CD4-positive, alpha-beta memory T cell (primary cell): ENCODE measurements at regions not wholly inside any gene's neighbourhood (a gene's known extent, or its start where the extent isn't known, plus 50 kb on each side); places are given as distances from the start of the nearest gene placed in this dataset.

Source experiments
- CTCF ChIA-PET: fragments of 350-600 bp; sonication (Branson Sonifier 250); formaldehyde crosslinking; loops from one replicate; lab custom pipeline; 2021; ENCODE audit warnings: inconsistent platforms; ENCODE audit not compliant: partially characterized antibody; lab: Charles Lee
- POLR2A ChIA-PET: fragments of 350-600 bp; sonication (Branson Sonifier 250); formaldehyde crosslinking; loops from one replicate; lab custom pipeline; 2021; ENCODE audit not compliant: partially characterized antibody; lab: Charles Lee
- DNase-seq, 5 donors: peaks; one replicate each; pipeline versions ENCODE4 v3.0.0 to v3.0.0-alpha.2; 2020 to 2022; ENCODE audit warnings: mixed read lengths in 1 of 5
- H3K27ac ChIP-seq: one replicate; pipeline ENCODE4 v1.7.0; 2013; ENCODE audit warnings: low read depth, low read length
- H3K27me3 ChIP-seq: 2 replicates; pipeline ENCODE4 v1.7.0; 2013; ENCODE audit warnings: mild to moderate bottlenecking, low read length, moderate library complexity; ENCODE audit not compliant: insufficient read depth
- H3K36me3 ChIP-seq: 2 replicates; pipeline ENCODE4 v1.7.0; 2013; ENCODE audit warnings: mild to moderate bottlenecking, low read length, moderate library complexity; ENCODE audit not compliant: insufficient read depth
- H3K4me1 ChIP-seq: 2 replicates; pipeline ENCODE4 v1.7.0; 2013; ENCODE audit warnings: mild to moderate bottlenecking, low read length, moderate library complexity; ENCODE audit not compliant: insufficient read depth
- H3K4me3 ChIP-seq, 2 donors: one replicate each; pipeline ENCODE4 v1.7.0; 2013; ENCODE audit warnings: low read length in 2 of 2, mild to moderate bottlenecking in 1 of 2
- H3K9me3 ChIP-seq, 2 donors: one replicate each; pipeline ENCODE4 v1.7.0; 2013; ENCODE audit warnings: low read length in 2 of 2, control low read depth in 1 of 2; ENCODE audit not compliant: control insufficient read depth in 1 of 2
- H3K27ac Mint-ChIP-seq, 7 donors: one replicate each; pipeline ENCODE4 v1.8.0; 2020 to 2021; ENCODE audit warnings: mixed read lengths in 7 of 7, mild to moderate bottlenecking in 6 of 7, inconsistent platforms in 3 of 7, moderate library complexity in 3 of 7
- H3K27me3 Mint-ChIP-seq, 2 donors: one replicate each; pipeline ENCODE4 v1.8.0; 2020 to 2021; ENCODE audit warnings: mixed read lengths in 2 of 2
- H3K36me3 Mint-ChIP-seq, 2 donors: one replicate each; pipeline ENCODE4 v1.8.0; 2020 to 2021; ENCODE audit warnings: mixed read lengths in 2 of 2, inconsistent platforms in 1 of 2, mild to moderate bottlenecking in 1 of 2
- H3K4me1 Mint-ChIP-seq, 4 donors: one replicate each; pipeline ENCODE4 v1.8.0; 2020 to 2021; ENCODE audit warnings: mixed read lengths in 4 of 4, mild to moderate bottlenecking in 1 of 4
- H3K4me3 Mint-ChIP-seq, 8 donors: one replicate each; pipeline ENCODE4 v1.8.0; 2020 to 2021; ENCODE audit warnings: mixed read lengths in 8 of 8, mild to moderate bottlenecking in 7 of 8, moderate library complexity in 6 of 8, inconsistent platforms in 3 of 8
- H3K9me3 Mint-ChIP-seq, 8 donors: one replicate each; pipeline ENCODE4 v1.8.0; 2020 to 2021; ENCODE audit warnings: mixed read lengths in 8 of 8, mild to moderate bottlenecking in 5 of 8, inconsistent platforms in 3 of 8, moderate library complexity in 1 of 8
- intact Hi-C: fragments of 100-400 bp; cut with micrococcal nuclease; formaldehyde crosslinking; loops from one replicate; pipeline ENCODE4 v1.15.1; 2023

- Histone ChIP-seq H3K9me3 (no peaks in the 10 kb centered on the region), H3K27me3 (no peaks in the 10 kb centered on the region), H3K4me1 (peaks cover 21% of the 10 kb centered on the region), H3K4me3 (no peak overlapping the region), H3K27ac (no peak overlapping the region), H3K36me3 (no peaks in the 10 kb centered on the region)
- DNase-seq: no peak
- CTCF ChIA-PET: interaction anchor here (0.7 to 1.2 kb wide), 2 partner anchors 118 to 168 kb away, joined by 3 to 6 read pairs; no protein-coding TSS in a partner anchor
- H3K4me3 Mint-ChIP-seq: no peak overlapping the region
- intact Hi-C loops: no loop called here
- H3K9me3 Mint-ChIP-seq: no peaks in the 10 kb centered on the region
- no peak overlapping the region for H3K27ac Mint-ChIP-seq
- peaks cover 16 to 31% (median 26%) of the 10 kb centered on the region in 4 donors for H3K4me1 Mint-ChIP-seq
- POLR2A ChIA-PET: interaction anchor here (1.8 kb wide), 1 partner anchor 119 kb away, joined by 4 read pairs; no protein-coding TSS in a partner anchor
- no peaks in the 10 kb centered on the region for H3K27me3 Mint-ChIP-seq
- H3K36me3 Mint-ChIP-seq: no peaks in the 10 kb centered on the region
These were observed 115.3 kb upstream of the CCND2 start for GRCh38 chr12:4158306-4158705.

GRCh38 chr12:4157122-4157521, 116.4 kb upstream of the CCND2 start:
- peaks cover 27 to 43% (median 37%) of the 10 kb centered on the region in 4 donors for H3K4me1 Mint-ChIP-seq
- POLR2A ChIA-PET: no interaction called here
- H3K27ac ChIP-seq: no peak overlapping the region

GRCh38 chr12:4156317-4156716, 117.2 kb upstream of the CCND2 start:
- Mint-ChIP-seq H3K4me1 (peaks cover 31 to 50% (median 44%) of the 10 kb centered on the region in 4 donors), H3K27me3 (no peaks in the 10 kb centered on the region), H3K4me3 (no peak overlapping the region), H3K36me3 (no peaks in the 10 kb centered on the region), H3K27ac (peak overlapping the region in 3 of 7 donors; percentile 42 to 45 (median 43)), H3K9me3 (peaks cover 0 to 2% (median 0%) of the 10 kb centered on the region in 8 donors)
- no peak overlapping the region for H3K27ac ChIP-seq
- no peak for DNase-seq
- POLR2A ChIA-PET: no interaction called here
- no peaks in the 10 kb centered on the region for H3K36me3 ChIP-seq
- H3K9me3 ChIP-seq: no peaks in the 10 kb centered on the region
- H3K4me3 ChIP-seq: no peak overlapping the region
- CTCF ChIA-PET: interaction anchor here (2.6 to 6.1 kb wide), 2 partner anchors 9 to 12 kb away, joined by 11 to 44 read pairs; no protein-coding TSS in a partner anchor
- intact Hi-C loops: no loop called here
- H3K27me3 ChIP-seq: no peaks in the 10 kb centered on the region
- H3K4me1 ChIP-seq: peaks cover 40% of the 10 kb centered on the region

More at GRCh38 chr12:4157122-4157521, 116.4 kb upstream of the CCND2 start:
- CTCF ChIA-PET: interaction anchor here (6.1 kb wide), 1 partner anchor 13 kb away, joined by 44 read pairs; no protein-coding TSS in a partner anchor
- Histone ChIP-seq H3K36me3 (no peaks in the 10 kb centered on the region), H3K9me3 (no peaks in the 10 kb centered on the region), H3K4me1 (peaks cover 33% of the 10 kb centered on the region), H3K27me3 (no peaks in the 10 kb centered on the region), H3K4me3 (no peak overlapping the region)
- intact Hi-C loops: no loop called here
- peak overlapping the region in 1 of 8 donors; percentile 7 for H3K4me3 Mint-ChIP-seq
- no peak for DNase-seq
- no peaks in the 10 kb centered on the region for H3K9me3 Mint-ChIP-seq
- no peaks in the 10 kb centered on the region for H3K27me3 Mint-ChIP-seq
- H3K27ac Mint-ChIP-seq: no peak overlapping the region
- H3K36me3 Mint-ChIP-seq: no peaks in the 10 kb centered on the region

- DNase-seq: no peak
- ChIA-PET CTCF (interaction anchor here (1.0 to 6.1 kb wide), 6 partner anchors 11 to 124 kb away, joined by 3 to 44 read pairs (median 8); no protein-coding TSS in a partner anchor), POLR2A (interaction anchor here (0.8 to 4.7 kb wide), 7 partner anchors 9 to 117 kb away, joined by 3 to 28 read pairs (median 11); no protein-coding TSS in a partner anchor)
- no peaks in the 10 kb centered on the region for H3K36me3 ChIP-seq
- peaks cover 40% of the 10 kb centered on the region for H3K4me1 ChIP-seq
- peak overlapping the region in 4 of 8 donors; percentile 5 to 79 (median 28) for H3K4me3 Mint-ChIP-seq
- peaks cover 0 to 2% (median 0%) of the 10 kb centered on the region in 8 donors for H3K9me3 Mint-ChIP-seq
- no peaks in the 10 kb centered on the region for H3K9me3 ChIP-seq
- H3K27ac Mint-ChIP-seq: peak overlapping the region in 6 of 7 donors; percentile 62 to 95 (median 82)
- peaks cover 31 to 60% (median 45%) of the 10 kb centered on the region in 4 donors for H3K4me1 Mint-ChIP-seq
- no peaks in the 10 kb centered on the region for H3K27me3 ChIP-seq
- intact Hi-C loops: no loop called here
- no peaks in the 10 kb centered on the region for H3K27me3 Mint-ChIP-seq
- no peaks in the 10 kb centered on the region for H3K36me3 Mint-ChIP-seq
- H3K4me3 ChIP-seq: no peak overlapping the region
- H3K27ac ChIP-seq: peak overlapping the region; percentile 63
These were observed 118.8 kb upstream of the CCND2 start for GRCh38 chr12:4154672-4155225.

- no peaks in the 10 kb centered on the region for H3K36me3 ChIP-seq
- peak in 4 of 5 donors; percentile 22 to 67 (median 36) for DNase-seq
- Mint-ChIP-seq H3K27me3 (no peaks in the 10 kb centered on the region), H3K27ac (peak overlapping the region; percentile 86 to 95 (median 93)), H3K9me3 (peaks cover 0 to 2% (median 0%) of the 10 kb centered on the region in 8 donors), H3K36me3 (no peaks in the 10 kb centered on the region), H3K4me3 (peak overlapping the region in 7 of 8 donors; percentile 59 to 79 (median 64)), H3K4me1 (peaks cover 35 to 69% (median 49%) of the 10 kb centered on the region in 4 donors)
- CTCF ChIA-PET: interaction anchor here (0.8 to 6.1 kb wide), 4 partner anchors 10 to 125 kb away, joined by 3 to 44 read pairs (median 6); no protein-coding TSS in a partner anchor
- intact Hi-C loops: no loop called here
- no peaks in the 10 kb centered on the region for H3K9me3 ChIP-seq
- POLR2A ChIA-PET: interaction anchor here (1.4 to 4.7 kb wide), 5 partner anchors 11 to 123 kb away, joined by 3 to 28 read pairs (median 13); no protein-coding TSS in a partner anchor
- peaks cover 47% of the 10 kb centered on the region for H3K4me1 ChIP-seq
- no peaks in the 10 kb centered on the region for H3K27me3 ChIP-seq
- H3K27ac ChIP-seq: peak overlapping the region; percentile 63
- H3K4me3 ChIP-seq: no peak overlapping the region
These were observed 120.1 kb upstream of the CCND2 start for GRCh38 chr12:4153343-4153892.

GRCh38 chr12:4152145-4152795, 121.3 kb upstream of the CCND2 start:
- Mint-ChIP-seq H3K27ac (peak overlapping the region; percentile 77 to 95 (median 89)), H3K4me3 (peak overlapping the region in 4 of 8 donors; percentile 4 to 75 (median 28)), H3K36me3 (no peaks in the 10 kb centered on the region), H3K4me1 (peaks cover 42 to 81% (median 57%) of the 10 kb centered on the region in 4 donors), H3K9me3 (peaks cover 0 to 2% (median 0%) of the 10 kb centered on the region in 8 donors), H3K27me3 (no peaks in the 10 kb centered on the region)
- Histone ChIP-seq H3K27me3 (no peaks in the 10 kb centered on the region), H3K27ac (peak overlapping the region; percentile 63), H3K4me3 (no peak overlapping the region), H3K4me1 (peaks cover 54% of the 10 kb centered on the region), H3K36me3 (no peaks in the 10 kb centered on the region), H3K9me3 (no peaks in the 10 kb centered on the region)
- CTCF ChIA-PET: interaction anchor here (0.6 to 6.1 kb wide), 4 partner anchors 8 to 125 kb away, joined by 3 to 44 read pairs (median 6); no protein-coding TSS in a partner anchor
- DNase-seq: peak in 1 of 5 donors; percentile 29
- POLR2A ChIA-PET: interaction anchor here (1.4 to 4.7 kb wide), 5 partner anchors 9 to 124 kb away, joined by 3 to 28 read pairs (median 9); partner anchors contain the start of gene CCND2
- intact Hi-C loops: no loop called here
